ENCODE measurements at regions not wholly inside any gene's neighbourhood (a gene's known extent, or its start where the extent isn't known, plus 50 kb on each side); places are given as distances from the start of the nearest gene placed in this dataset.
A peak's percentile ranks its signal among the peaks of the same experiment; 100 is the strongest.

DNA sequence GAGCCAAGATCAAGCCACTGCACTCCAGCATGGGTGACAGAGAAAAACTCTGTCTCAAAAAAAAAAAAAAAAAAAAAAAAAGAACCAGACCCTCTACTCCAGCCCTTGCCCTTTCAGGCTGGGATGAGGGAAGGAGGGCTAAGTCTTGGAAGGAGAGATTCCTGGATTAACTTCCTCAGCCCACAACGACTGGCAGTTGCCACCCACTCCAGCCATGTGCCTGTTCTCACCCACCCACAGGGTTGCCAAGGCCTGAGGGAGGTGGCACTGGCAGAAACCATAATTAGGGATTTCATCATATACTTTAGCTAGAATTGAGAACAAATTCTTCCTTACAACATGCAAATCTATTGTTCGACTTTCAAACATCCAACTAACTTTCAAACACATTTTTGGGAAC lies 87.8 kb upstream of the SLC30A5 start:
- Histone ChIP-seq H3K9me3 (ENCODE audit: severe bottlenecking) (no peaks in the 10 kb centered on the region), H3K27ac (ENCODE audit: poor library complexity, severe bottlenecking) (no peak overlapping the region), H3K4me1 (ENCODE audit: insufficient read depth, poor library complexity, severe bottlenecking) (no peaks in the 10 kb centered on the region), H3K36me3 (ENCODE audit: low read depth) (no peaks in the 10 kb centered on the region), H3K27me3 (ENCODE audit: insufficient read depth, poor library complexity, severe bottlenecking) (no peaks in the 10 kb centered on the region), H3K4me3 (ENCODE audit: severe bottlenecking) (no peak overlapping the region)
- ATAC-seq (ENCODE audit: low read depth) (no peak), DNase-seq (ENCODE audit: low spot score) (no peak)
- TF ChIP-seq, protein P1, sequence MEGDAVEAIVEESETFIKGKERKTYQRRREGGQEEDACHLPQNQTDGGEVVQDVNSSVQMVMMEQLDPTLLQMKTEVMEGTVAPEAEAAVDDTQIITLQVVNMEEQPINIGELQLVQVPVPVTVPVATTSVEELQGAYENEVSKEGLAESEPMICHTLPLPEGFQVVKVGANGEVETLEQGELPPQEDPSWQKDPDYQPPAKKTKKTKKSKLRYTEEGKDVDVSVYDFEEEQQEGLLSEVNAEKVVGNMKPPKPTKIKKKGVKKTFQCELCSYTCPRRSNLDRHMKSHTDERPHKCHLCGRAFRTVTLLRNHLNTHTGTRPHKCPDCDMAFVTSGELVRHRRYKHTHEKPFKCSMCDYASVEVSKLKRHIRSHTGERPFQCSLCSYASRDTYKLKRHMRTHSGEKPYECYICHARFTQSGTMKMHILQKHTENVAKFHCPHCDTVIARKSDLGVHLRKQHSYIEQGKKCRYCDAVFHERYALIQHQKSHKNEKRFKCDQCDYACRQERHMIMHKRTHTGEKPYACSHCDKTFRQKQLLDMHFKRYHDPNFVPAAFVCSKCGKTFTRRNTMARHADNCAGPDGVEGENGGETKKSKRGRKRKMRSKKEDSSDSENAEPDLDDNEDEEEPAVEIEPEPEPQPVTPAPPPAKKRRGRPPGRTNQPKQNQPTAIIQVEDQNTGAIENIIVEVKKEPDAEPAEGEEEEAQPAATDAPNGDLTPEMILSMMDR (IDR thresholded peaks at IDR 0.05; ENCODE audit: poor library complexity, severe bottlenecking) = no peak

DNA sequence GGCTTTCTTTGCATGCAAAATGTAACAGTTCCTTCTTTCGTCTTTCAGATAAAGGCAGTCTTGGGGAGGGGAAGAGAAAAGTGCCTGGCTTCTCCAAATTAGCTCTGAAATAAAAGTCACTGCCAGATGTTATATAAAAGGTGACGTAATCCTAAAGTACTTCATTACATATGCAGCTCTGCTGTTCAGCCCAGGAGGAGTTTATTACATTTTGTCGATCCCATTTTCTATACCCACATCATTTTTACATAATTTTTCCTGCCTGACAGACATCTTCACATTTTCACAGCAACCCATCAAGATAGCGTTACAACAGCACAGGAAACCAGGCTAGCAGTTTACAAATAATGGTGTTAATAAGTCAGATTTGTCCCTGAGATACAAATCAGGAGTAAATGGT lies 86.7 kb upstream of the SLC30A5 start:
- H3K9me3 ChIP-seq (ENCODE audit: severe bottlenecking) = no peaks in the 10 kb centered on the region
- no peak overlapping the region for H3K27ac ChIP-seq (ENCODE audit: poor library complexity, severe bottlenecking)
- H3K36me3 ChIP-seq (ENCODE audit: low read depth) = no peaks in the 10 kb centered on the region
- H3K4me3 ChIP-seq (ENCODE audit: severe bottlenecking) = no peak overlapping the region
- ATAC-seq (ENCODE audit: low read depth) (no peak), DNase-seq (ENCODE audit: low spot score) (no peak)
- H3K27me3 ChIP-seq (ENCODE audit: insufficient read depth, poor library complexity, severe bottlenecking) = no peaks in the 10 kb centered on the region
- no peaks in the 10 kb centered on the region for H3K4me1 ChIP-seq (ENCODE audit: insufficient read depth, poor library complexity, severe bottlenecking)
- TF ChIP-seq, protein P1 (IDR thresholded peaks at IDR 0.05; ENCODE audit: poor library complexity, severe bottlenecking) = no peak

DNA sequence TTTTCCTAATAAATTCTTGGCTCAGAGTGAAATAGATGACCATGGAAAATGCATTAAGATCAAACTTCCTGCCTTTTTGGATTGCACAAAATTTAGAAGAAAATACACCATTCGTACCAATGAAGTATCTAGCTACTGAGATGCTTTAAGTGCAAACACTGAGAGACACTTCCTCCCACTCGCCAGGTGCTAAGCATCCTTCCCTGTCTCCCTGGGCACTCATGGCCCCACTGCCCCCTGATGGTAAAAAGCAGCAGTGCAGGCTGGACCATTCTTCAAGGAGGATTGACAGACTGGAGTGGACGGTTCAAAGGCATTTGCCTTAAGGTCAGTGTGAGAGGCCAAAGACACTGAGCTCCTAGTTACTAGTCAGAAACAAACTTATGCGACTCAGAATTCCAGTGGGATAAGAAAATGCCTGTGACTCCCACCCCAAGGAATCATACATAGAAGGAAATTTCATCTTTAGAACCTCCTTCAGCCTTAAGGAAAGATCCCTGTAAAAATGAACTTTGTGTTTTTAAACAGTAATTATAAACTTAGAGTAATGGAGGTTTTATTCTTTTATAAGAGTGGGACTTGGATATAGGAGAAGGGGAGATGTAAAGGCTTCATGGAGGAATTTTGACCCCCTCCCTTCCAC lies 86.0 kb upstream of the SLC30A5 start:
- TF ChIP-seq, protein P1 (IDR thresholded peaks at IDR 0.05; ENCODE audit: poor library complexity, severe bottlenecking) = peak; percentile 84
- H3K4me3 ChIP-seq (ENCODE audit: severe bottlenecking) = no peak overlapping the region
- H3K27me3 ChIP-seq (ENCODE audit: insufficient read depth, poor library complexity, severe bottlenecking) = no peaks in the 10 kb centered on the region
- H3K36me3 ChIP-seq (ENCODE audit: low read depth) = no peaks in the 10 kb centered on the region
- no peak overlapping the region for H3K27ac ChIP-seq (ENCODE audit: poor library complexity, severe bottlenecking)
- H3K9me3 ChIP-seq (ENCODE audit: severe bottlenecking) = no peaks in the 10 kb centered on the region
- ATAC-seq (ENCODE audit: low read depth) (peak; percentile 65; the same call in 2 of the 3 replicates), DNase-seq (ENCODE audit: low spot score) (no peak)
- no peaks in the 10 kb centered on the region for H3K4me1 ChIP-seq (ENCODE audit: insufficient read depth, poor library complexity, severe bottlenecking)

DNA sequence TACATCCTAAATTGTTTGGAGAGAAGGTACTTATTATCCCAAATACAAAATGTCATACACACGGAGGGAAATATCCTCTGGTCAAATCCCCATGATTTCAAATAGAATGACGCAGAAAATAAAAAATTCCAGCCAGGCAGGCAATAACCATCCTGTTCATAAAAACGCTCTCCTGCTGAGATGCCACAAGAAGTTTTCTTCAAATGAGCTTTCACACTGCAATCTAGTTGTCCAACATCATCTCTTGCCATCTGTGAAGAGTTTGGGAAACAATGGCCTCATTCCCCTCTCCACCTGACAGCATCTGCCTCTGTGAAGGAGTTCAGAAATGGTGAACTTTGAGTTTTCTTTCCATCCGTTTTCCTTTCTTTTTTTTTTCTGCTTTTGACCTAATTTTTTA lies 83.3 kb upstream of the SLC30A5 start:
- Histone ChIP-seq H3K9me3 (ENCODE audit: severe bottlenecking) (no peaks in the 10 kb centered on the region), H3K4me1 (ENCODE audit: insufficient read depth, poor library complexity, severe bottlenecking) (no peaks in the 10 kb centered on the region), H3K4me3 (ENCODE audit: severe bottlenecking) (no peak overlapping the region), H3K27me3 (ENCODE audit: insufficient read depth, poor library complexity, severe bottlenecking) (no peaks in the 10 kb centered on the region), H3K36me3 (ENCODE audit: low read depth) (no peaks in the 10 kb centered on the region), H3K27ac (ENCODE audit: poor library complexity, severe bottlenecking) (no peak overlapping the region)
- ATAC-seq (ENCODE audit: low read depth) (no peak), DNase-seq (ENCODE audit: low spot score) (no peak)
- TF ChIP-seq, protein P1 (IDR thresholded peaks at IDR 0.05; ENCODE audit: poor library complexity, severe bottlenecking) = no peak

DNA sequence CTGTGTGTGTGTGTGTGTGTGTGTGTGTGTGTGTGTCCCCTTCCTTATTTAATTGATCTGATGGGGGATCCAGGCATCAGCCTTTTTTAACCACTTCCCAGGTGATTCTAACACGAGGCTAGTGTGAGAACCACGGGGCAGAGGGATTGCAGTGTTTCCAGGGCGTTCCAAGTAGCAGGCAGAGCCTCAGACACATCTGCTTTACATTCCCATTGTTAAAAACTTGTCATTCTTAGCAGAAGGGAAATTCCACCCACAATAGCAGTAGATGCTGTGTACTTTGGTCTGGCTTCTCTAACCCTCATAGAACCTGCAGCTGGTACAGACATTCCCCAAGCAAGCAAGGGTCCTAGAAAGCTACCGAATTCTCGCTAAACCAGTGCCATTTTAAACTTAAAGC lies 81.9 kb upstream of the SLC30A5 start:
- Histone ChIP-seq H3K4me3 (ENCODE audit: severe bottlenecking) (no peak overlapping the region), H3K9me3 (ENCODE audit: severe bottlenecking) (no peaks in the 10 kb centered on the region), H3K27me3 (ENCODE audit: insufficient read depth, poor library complexity, severe bottlenecking) (no peaks in the 10 kb centered on the region), H3K4me1 (ENCODE audit: insufficient read depth, poor library complexity, severe bottlenecking) (no peaks in the 10 kb centered on the region), H3K27ac (ENCODE audit: poor library complexity, severe bottlenecking) (no peak overlapping the region), H3K36me3 (ENCODE audit: low read depth) (no peaks in the 10 kb centered on the region)
- ATAC-seq (ENCODE audit: low read depth) (no peak), DNase-seq (ENCODE audit: low spot score) (no peak)
- TF ChIP-seq, protein P1 (IDR thresholded peaks at IDR 0.05; ENCODE audit: poor library complexity, severe bottlenecking) = no peak
